PC-9 (cell line): ENCODE measurements at regions not wholly inside any gene's neighbourhood (a gene's known extent, or its start where the extent isn't known, plus 50 kb on each side); places are given as distances from the start of the nearest gene placed in this dataset.

Experiments used
- CTCF ChIP-seq: fragments of 200-600 bp; sonication (generic); conservative IDR thresholded peaks from 2 replicates; pipeline ENCODE4 v1.6.1; 2017; ENCODE audit warnings: mixed run types, antibody characterized with exemption, mild to moderate bottlenecking, moderate library complexity
- EZH2 ChIP-seq: fragments of 200-600 bp; sonication (generic); IDR thresholded peaks from 2 replicates; pipeline ENCODE4 v1.8.0; 2017; ENCODE audit warnings: antibody characterized with exemption, low read depth

GRCh38 chrX:33949300-33949699 lies 182.8 kb downstream of the FAM47A start:
- TF ChIP-seq EZH2: no peak
- no peak for TF ChIP-seq CTCF
